ENCODE measurements at regions not wholly inside any gene's neighbourhood (a gene's known extent, or its start where the extent isn't known, plus 50 kb on each side); places are given as distances from the start of the nearest gene placed in this dataset.

GRCh38 chr11:128184981-128185380, 402.4 kb downstream of the ETS1 start:
- no peak for DNase-seq

- DNase-seq, result no peak
These were observed 404.5 kb downstream of the ETS1 start for GRCh38 chr11:128182844-128183243.

- no peak for DNase-seq
These were observed 405.4 kb downstream of the ETS1 start for GRCh38 chr11:128181984-128182383.

DNA sequence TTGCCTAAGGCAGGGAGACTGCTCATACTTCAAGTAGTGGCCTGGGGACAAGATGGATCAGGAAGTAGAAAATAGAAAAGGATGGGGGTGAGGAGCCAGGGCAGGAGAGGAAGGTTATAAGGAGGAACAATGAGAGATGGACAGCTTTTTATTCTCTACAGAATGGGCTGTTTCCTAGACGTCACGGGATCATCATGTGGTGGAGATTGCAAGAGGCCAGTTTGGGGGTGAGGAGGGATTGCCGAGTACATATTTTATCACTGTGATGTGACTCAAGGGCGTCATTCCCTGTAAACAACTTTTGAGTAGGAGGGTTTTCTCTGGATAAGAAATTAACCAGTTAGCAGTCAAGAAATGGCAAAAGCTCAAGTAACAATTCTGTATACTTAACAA, 406.3 kb downstream of the ETS1 start:
- DNase-seq, result no peak

DNA sequence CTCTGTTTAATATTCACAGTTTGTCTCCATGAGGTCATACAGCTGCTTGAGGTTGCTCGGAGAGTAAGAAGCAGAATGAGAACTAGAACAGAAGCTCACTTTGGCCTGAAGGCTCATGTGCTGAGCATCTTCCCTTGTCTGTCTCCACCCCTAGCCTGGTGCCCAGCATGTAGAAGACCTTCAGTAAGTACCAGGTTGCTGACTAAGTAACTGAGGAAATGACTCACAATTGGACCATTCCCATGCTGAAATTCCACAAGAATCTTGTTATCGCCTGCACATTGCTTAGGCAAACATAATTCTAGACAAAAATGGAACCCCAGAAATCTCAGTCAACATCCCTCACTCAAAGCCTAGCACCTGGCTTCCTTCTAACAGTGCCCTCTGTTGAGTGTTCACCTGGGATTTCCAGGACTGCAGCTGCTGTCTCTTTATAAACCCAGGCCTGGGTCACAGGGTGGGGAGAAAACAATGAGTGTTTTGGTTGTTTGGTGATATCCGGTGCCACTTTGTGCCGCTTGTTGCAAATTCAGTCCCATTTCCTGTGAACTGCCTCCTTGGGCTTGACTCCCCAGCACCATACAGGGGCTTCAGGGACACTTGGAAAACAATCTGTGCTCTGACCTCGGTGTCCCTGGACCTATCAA, 406.8 kb downstream of the ETS1 start:
- no peak for DNase-seq

GRCh38 chr11:128179512-128179911, 407.8 kb downstream of the ETS1 start:
- no peak for DNase-seq

GRCh38 chr11:128179039-128179438, 408.3 kb downstream of the ETS1 start:
- no peak for DNase-seq

DNA sequence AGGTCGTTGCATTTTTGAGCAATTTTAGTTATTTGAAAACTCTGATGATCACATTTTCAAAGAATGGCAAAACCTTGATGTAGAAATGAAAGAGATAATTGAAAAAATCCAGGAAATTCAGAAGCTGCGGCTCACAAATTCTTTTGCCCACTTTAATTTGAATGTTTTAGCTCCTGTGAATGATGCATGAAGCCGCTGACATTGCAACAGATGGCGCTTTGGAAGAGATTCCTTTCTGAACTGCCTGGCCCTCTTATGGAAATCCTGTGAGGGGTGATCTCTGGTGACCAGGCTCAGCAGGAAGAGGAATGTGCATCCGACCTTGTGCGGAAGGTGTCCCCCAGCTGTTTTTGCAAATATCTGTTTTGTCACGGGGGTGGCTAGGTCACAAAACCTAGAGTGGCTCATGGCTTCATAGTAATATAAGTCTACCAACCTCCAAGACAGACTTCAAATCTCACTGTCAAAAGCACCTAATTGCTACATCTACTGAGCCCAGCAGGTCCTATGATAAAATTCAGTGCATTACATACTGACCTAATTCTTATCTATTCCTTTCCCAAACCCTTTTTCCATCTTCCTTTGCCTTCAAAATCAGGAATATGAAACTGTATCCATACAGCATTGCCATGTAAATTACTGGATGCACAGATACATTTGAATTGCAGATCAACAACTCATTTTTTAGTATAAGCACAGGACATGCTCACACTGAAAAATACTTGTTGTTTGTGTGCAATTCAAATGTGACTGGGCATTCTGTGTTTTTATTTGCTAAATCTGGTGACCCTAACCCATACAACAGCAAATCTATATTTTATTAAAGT, 412.7 kb downstream of the ETS1 start:
- DNase-seq, result no peak

- DNase-seq, result peak; percentile 86
These were observed 415.1 kb downstream of the ETS1 start for GRCh38 chr11:128172046-128172878.

- DNase-seq, result no peak
These were observed 415.9 kb downstream of the ETS1 start for GRCh38 chr11:128171506-128171905.

GRCh38 chr11:128165572-128165971, 421.8 kb downstream of the ETS1 start:
- DNase-seq, result no peak

DNA sequence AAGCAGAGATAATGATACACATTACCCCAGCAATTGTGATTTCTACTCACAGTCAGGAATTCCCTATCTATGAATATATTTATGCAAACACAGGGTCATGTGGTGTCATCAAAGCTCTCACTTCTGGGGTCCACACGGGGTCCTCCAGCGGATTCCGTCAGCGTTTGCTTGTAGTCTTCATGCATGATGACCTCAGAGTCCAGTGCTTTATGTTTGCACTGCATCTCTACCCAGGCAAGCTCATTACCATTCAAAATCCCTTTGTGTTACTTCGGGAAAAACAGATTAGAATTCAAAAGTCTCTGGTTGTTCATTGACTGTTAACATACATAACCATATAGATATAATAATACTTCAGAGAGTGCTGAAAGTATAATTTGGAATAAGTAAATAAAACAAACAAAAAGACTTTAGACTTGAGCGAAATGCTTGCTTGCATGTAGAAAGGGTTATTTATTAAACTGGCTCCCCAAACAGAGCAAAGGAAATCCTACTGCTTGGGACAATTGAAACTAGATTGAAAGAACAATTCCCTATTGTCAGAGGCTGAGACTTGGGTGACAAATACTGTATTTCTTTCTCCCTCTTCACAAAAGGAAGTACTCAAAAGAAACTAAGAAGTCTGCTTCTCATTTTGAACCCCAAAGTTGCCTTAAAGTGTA, 423.1 kb downstream of the ETS1 start:
- no peak for DNase-seq

- no peak for DNase-seq
These were observed 425.4 kb downstream of the ETS1 start for GRCh38 chr11:128161994-128162393.

DNA sequence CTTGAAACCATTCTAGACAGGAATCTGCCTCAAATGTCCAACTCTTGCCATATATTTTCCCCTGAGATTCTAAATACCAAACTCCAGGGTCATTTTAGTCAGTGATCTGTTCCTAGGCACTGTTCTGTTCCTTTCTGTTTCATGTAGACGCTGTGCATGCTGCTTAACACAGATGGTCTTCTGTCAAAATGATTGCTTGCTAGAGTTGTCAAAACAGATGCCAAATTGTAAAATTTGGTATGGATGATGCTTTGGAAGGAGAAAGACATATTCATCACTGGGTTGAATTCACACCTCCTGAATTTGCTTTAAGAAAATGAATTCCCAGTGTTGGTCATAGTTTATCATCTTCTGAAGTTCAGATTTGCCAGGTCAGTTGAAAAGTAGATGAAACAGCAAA, 425.9 kb downstream of the ETS1 start:
- DNase-seq, result no peak

GRCh38 chr11:128158860-128159259, 428.5 kb downstream of the ETS1 start:
- no peak for DNase-seq

DNA sequence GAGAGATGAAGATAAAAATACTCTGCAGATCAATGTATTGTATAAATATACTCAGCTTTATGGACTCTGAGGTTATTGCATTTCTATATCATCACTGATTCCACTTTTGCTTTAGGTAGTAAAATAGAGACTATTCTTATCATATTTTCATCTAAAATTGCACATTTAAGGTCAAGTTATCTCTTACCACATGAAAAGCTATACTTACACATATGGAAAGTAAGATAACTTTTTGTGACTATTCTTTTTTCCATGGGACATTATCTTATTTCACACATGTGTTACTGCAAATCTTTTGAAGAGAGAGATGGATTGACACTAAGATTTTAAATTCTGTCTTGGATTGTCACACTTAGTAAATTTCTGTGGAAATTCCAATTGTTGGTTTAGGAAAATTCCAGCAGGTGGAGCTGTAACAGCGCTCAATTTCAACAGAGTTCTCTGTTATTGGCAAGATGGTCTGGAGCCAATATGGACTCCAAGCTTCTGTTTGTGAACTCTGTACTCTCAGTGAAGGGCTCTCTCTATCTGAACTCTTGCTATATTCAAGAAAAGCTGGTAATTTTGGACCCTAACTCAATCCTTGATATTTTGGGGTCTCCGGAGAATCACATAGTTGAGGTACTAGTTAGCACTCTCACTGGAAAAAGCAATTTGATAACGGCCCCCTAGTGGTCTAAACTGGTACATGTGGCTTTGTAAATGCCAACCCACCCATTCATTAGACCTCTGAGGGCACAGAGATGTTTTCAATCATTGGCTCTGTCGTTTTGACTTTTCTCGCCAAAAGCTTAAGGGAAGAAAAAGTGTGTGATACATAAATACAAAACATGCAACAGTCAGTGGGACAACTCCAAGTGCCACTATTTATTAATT, 429.7 kb downstream of the ETS1 start:
- peak; percentile 96 for DNase-seq

DNA sequence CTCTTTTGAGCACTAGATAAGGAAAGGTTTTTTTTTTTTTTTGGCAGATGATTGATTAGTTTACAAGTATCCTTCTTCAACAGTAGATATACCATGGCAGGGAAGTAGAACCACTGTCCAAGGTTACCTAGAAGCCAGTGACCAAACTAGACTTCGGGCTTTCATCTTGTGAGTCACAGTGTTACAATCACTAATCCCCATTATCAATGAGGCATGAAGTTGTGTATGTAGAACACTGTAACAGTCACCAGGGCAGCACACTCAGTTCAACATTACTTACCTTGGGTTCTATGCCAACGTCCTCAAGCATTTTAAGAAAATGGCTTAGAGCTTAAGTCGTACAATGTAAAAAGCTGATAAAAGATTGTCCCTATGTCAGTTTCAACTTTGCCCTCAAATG, 430.9 kb downstream of the ETS1 start:
- DNase-seq, result no peak

DNA sequence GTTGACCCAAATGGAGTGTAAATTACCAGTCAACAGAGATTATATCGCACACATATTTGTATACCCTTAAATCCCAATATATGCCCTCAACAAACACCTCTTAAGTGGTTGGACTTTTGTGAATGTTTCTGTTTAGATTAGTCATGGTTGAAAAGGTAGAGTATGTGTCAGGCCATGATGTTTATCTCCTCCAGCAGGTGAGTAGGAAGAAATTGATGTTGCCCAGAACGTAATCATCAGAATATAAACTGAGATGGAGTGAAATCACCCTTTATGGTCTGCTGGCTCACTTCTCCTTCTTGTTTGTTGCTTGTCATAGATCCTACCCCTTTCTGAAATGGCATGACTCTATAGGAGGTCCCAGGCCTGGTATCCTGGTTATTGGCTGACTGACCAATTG, 431.8 kb downstream of the ETS1 start:
- DNase-seq, result no peak

- DNase-seq, result no peak
These were observed 433.7 kb downstream of the ETS1 start for GRCh38 chr11:128153697-128154048.

DNA sequence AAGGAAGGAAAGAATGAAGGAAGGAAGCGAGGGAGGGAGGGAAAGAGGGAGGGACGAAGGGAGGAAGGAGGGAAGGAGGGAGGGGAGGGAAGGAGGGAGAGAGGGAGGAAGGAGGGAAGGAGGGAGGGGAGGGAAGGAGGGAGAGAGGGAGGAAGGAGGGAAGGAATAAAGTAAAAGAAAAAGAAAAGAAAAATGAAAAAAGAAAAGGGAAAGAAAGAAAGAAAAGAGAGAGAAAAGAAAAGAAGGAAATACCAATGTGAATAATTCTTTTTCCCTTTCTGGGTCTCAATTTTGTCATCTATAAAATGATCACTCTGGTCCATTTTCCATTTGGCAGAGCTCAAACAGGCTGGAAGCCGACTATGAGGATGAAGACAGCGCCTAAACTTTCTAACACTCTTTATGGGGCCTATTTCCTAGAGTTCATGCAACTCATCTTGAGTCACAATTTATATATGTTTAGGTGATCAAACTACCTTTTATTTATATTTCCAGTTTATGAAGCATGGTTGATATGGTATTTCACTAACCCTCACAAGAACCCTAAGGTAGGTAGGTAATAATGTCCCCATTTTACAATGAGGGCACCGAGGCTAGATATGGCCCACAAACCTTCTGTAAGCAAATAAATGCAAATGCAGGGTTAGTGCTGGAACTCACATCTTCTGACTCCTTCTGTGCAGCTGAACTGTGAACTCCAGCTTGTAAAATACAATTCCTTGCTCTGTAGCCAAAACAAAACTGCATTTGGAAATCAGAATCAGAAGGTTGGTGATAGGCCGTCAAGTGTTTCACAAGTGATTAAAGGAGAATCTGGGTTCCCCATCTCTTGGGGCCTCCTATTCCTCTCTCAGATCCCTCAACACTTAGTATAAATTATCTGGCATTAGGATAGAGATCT, 434.3 kb downstream of the ETS1 start:
- no peak for DNase-seq

GRCh38 chr11:128151780-128152179, 435.6 kb downstream of the ETS1 start:
- DNase-seq, result no peak

Data from KG1 (cell line).